ENCODE measurements at regions not wholly inside any gene's neighbourhood (a gene's known extent, or its start where the extent isn't known, plus 50 kb on each side); places are given as distances from the start of the nearest gene placed in this dataset.

GRCh38 chr6:167226791-167227190, 64.3 kb upstream of the UNC93A start (continued):
- TF ChIP-seq MAX (IDR thresholded peaks at IDR 0.05) (no peak), RFX5 (IDR thresholded peaks at IDR 0.05; ENCODE audit: borderline replicate concordance, low read depth, low read length) (no peak)

All from H1 (cell line).